ENCODE measurements at regions not wholly inside any gene's neighbourhood (a gene's known extent, or its start where the extent isn't known, plus 50 kb on each side); places are given as distances from the start of the nearest gene placed in this dataset.

DNA sequence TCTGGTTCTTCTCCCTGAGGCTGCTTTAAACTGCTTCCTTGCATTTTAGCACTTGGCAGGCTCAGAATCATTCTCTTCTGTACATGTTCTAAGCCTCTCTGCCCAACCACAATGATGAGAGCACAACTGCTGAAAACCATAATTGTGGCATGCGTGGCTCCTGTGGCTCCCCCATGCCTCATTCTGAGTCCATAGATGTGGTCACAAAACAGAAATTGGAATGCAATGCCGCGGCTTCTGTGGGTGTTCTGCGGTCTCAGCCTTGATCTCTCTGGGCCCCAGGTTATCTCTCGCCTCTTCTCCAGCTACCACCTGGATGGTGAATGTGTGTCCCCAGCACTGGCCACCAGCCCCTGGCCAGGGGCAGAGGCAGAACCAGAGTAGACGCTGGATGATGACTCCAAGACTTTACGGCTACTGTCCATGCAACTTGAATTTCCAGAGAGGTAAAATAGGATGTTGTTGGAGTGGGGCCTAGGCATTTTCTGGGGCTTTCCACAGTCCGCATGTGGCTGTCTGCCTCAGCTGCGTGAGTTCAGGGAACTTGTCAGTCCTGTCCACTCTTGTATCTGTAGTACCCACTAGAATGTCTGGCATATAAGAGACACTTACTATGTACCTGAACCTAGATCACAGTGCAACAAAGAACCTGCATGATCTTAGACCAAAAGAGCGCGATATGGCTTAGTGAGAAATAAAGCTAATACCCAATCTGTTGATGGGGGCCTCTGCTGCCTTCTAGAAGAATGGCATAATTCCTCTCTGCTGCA is 52.4 kb upstream of the ADRB1 start:
- no peak overlapping the region for H3K4me3 ChIP-seq (ENCODE audit: low read length)
- TF ChIP-seq ZNF274 (IDR thresholded peaks at IDR 0.05; ENCODE audit: low read depth, low read length) = no peak

DNA sequence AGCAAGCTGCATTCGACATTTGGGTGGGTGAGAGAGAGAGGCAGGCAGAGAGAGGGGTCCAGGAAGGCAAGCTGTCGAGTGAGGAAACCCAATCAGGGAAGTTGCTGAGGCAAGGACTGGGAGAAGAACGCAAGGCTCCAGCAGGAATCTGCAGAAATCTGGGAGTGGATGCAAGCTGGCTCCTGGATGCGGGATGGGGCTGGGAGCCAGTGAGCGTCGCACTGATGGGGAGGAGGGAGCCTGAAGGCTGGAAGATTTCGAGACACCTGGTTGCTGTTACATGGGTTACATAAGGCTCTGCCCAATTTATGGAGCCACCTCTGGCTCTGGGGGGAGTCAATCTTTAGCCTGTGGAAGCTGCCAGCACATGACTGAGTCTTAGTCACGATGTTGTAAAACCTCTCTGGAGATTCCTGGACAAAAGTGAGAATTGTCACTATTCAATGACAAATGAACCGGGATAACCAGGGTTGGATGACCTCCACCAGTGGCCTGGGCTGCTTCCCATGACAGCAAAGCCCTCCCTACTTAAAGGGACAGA is 51.1 kb upstream of the ADRB1 start:
- no peak for TF ChIP-seq ZNF274 (IDR thresholded peaks at IDR 0.05; ENCODE audit: low read depth, low read length)
- no peak overlapping the region for H3K4me3 ChIP-seq (ENCODE audit: low read length)

DNA sequence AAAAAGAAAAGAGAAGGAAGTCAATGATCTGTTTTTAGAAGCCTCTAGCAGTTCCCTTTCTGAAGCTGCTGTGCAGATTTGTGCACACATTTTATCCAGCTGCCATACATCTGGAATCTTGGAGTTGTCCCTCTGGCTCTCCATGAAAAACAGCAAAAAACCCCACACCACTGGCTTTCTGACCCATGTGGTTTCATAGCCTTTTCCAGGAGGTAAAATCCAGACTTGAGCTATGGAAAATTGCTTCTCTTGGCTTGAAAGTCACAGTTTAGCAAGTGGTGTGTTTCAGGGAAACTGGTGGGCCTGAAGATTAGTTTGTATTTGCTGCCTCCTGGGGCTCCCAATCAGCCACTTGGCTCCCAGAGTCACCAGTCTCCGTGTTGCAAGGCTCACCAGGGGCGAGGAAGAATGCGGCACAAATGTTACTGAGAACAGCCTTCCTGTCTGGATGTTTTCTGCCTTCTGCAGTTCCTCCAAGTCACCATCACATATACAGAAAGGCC is 50.1 kb upstream of the ADRB1 start:
- H3K4me3 ChIP-seq (ENCODE audit: low read length) = no peak overlapping the region
- TF ChIP-seq ZNF274 (IDR thresholded peaks at IDR 0.05; ENCODE audit: low read depth, low read length) = no peak

Measured in GM08714 (cell line).